ENCODE measurements at regions not wholly inside any gene's neighbourhood (a gene's known extent, or its start where the extent isn't known, plus 50 kb on each side); places are given as distances from the start of the nearest gene placed in this dataset.
"Not testable (repeated sequence)": the region's sequence is repeated elsewhere in the genome, so short reads cannot be mapped to it uniquely, and the experiment has no call there.

- no peaks in the 10 kb centered on the region for H3K9me3 ChIP-seq (ENCODE audit: control insufficient read depth, low read length)
- H3K27me3 ChIP-seq (replicated peaks; ENCODE audit: control insufficient read depth, insufficient read depth, low read length, poor library complexity, severe bottlenecking), result no peaks in the 10 kb centered on the region
- DNase-seq, result no peak
- no peak overlapping the region for H3K27ac ChIP-seq (ENCODE audit: insufficient read depth, low read length, poor library complexity, severe bottlenecking)
- H3K4me3 ChIP-seq (ENCODE audit: insufficient read depth, low read depth, low read length, poor library complexity, severe bottlenecking), result no peak overlapping the region
- no peaks in the 10 kb centered on the region for H3K36me3 ChIP-seq (ENCODE audit: control insufficient read depth, insufficient read depth, low read length)
- no peaks in the 10 kb centered on the region for H3K4me1 ChIP-seq (ENCODE audit: control insufficient read depth, insufficient read depth, low read length, poor library complexity, severe bottlenecking)
Observed at GRCh38 chr4:116101321-116101720, 984.1 kb downstream of the TRAM1L1 start.

GRCh38 chr4:116099596-116099995, 985.8 kb downstream of the TRAM1L1 start:
- H3K4me3 ChIP-seq (ENCODE audit: insufficient read depth, low read depth, low read length, poor library complexity, severe bottlenecking), result no peak overlapping the region
- no peak for DNase-seq
- no peak overlapping the region for H3K27ac ChIP-seq (ENCODE audit: insufficient read depth, low read length, poor library complexity, severe bottlenecking)
- H3K9me3 ChIP-seq (ENCODE audit: control insufficient read depth, low read length), result no peaks in the 10 kb centered on the region
- no peaks in the 10 kb centered on the region for H3K4me1 ChIP-seq (ENCODE audit: control insufficient read depth, insufficient read depth, low read length, poor library complexity, severe bottlenecking)
- no peaks in the 10 kb centered on the region for H3K36me3 ChIP-seq (ENCODE audit: control insufficient read depth, insufficient read depth, low read length)
- H3K27me3 ChIP-seq (replicated peaks; ENCODE audit: control insufficient read depth, insufficient read depth, low read length, poor library complexity, severe bottlenecking), result no peaks in the 10 kb centered on the region

- not testable (repeated sequence) for H3K9me3 ChIP-seq (ENCODE audit: control insufficient read depth, low read length); DNase-seq; H3K36me3 ChIP-seq (ENCODE audit: control insufficient read depth, insufficient read depth, low read length); H3K4me1 ChIP-seq (ENCODE audit: control insufficient read depth, insufficient read depth, low read length, poor library complexity, severe bottlenecking); H3K4me3 ChIP-seq (ENCODE audit: insufficient read depth, low read depth, low read length, poor library complexity, severe bottlenecking); H3K27ac ChIP-seq (ENCODE audit: insufficient read depth, low read length, poor library complexity, severe bottlenecking); H3K27me3 ChIP-seq (replicated peaks; ENCODE audit: control insufficient read depth, insufficient read depth, low read length, poor library complexity, severe bottlenecking)
Observed at GRCh38 chr4:116097353-116097752, 983.9 kb upstream of the NDST4 start.

GRCh38 chr4:116092961-116093360, 979.5 kb upstream of the NDST4 start:
- Histone ChIP-seq H3K4me1 (ENCODE audit: control insufficient read depth, insufficient read depth, low read length, poor library complexity, severe bottlenecking) (no peaks in the 10 kb centered on the region), H3K4me3 (ENCODE audit: insufficient read depth, low read depth, low read length, poor library complexity, severe bottlenecking) (no peak overlapping the region), H3K27me3 (replicated peaks; ENCODE audit: control insufficient read depth, insufficient read depth, low read length, poor library complexity, severe bottlenecking) (no peaks in the 10 kb centered on the region), H3K27ac (ENCODE audit: insufficient read depth, low read length, poor library complexity, severe bottlenecking) (no peak overlapping the region), H3K36me3 (ENCODE audit: control insufficient read depth, insufficient read depth, low read length) (no peaks in the 10 kb centered on the region), H3K9me3 (ENCODE audit: control insufficient read depth, low read length) (no peaks in the 10 kb centered on the region)
- no peak for DNase-seq

GRCh38 chr4:116088771-116089170, 975.4 kb upstream of the NDST4 start:
- Histone ChIP-seq H3K9me3 (ENCODE audit: control insufficient read depth, low read length) (no peaks in the 10 kb centered on the region), H3K27me3 (replicated peaks; ENCODE audit: control insufficient read depth, insufficient read depth, low read length, poor library complexity, severe bottlenecking) (no peaks in the 10 kb centered on the region), H3K4me3 (ENCODE audit: insufficient read depth, low read depth, low read length, poor library complexity, severe bottlenecking) (no peak overlapping the region), H3K4me1 (ENCODE audit: control insufficient read depth, insufficient read depth, low read length, poor library complexity, severe bottlenecking) (no peaks in the 10 kb centered on the region), H3K27ac (ENCODE audit: insufficient read depth, low read length, poor library complexity, severe bottlenecking) (no peak overlapping the region), H3K36me3 (ENCODE audit: control insufficient read depth, insufficient read depth, low read length) (no peaks in the 10 kb centered on the region)
- no peak for DNase-seq

GRCh38 chr4:116082808-116083366, 969.5 kb upstream of the NDST4 start:
- Histone ChIP-seq H3K4me3 (ENCODE audit: insufficient read depth, low read depth, low read length, poor library complexity, severe bottlenecking) (no peak overlapping the region), H3K27ac (ENCODE audit: insufficient read depth, low read length, poor library complexity, severe bottlenecking) (no peak overlapping the region), H3K36me3 (ENCODE audit: control insufficient read depth, insufficient read depth, low read length) (no peaks in the 10 kb centered on the region), H3K4me1 (ENCODE audit: control insufficient read depth, insufficient read depth, low read length, poor library complexity, severe bottlenecking) (no peaks in the 10 kb centered on the region), H3K27me3 (replicated peaks; ENCODE audit: control insufficient read depth, insufficient read depth, low read length, poor library complexity, severe bottlenecking) (no peaks in the 10 kb centered on the region), H3K9me3 (ENCODE audit: control insufficient read depth, low read length) (no peaks in the 10 kb centered on the region)
- no peak for DNase-seq

GRCh38 chr4:116073051-116073450, 959.6 kb upstream of the NDST4 start:
- DNase-seq, result no peak
- no peaks in the 10 kb centered on the region for H3K36me3 ChIP-seq (ENCODE audit: control insufficient read depth, insufficient read depth, low read length)
- H3K27ac ChIP-seq (ENCODE audit: insufficient read depth, low read length, poor library complexity, severe bottlenecking), result no peak overlapping the region

GRCh38 chr4:116070283-116070682, 956.9 kb upstream of the NDST4 start:
- no peak for DNase-seq
- Histone ChIP-seq H3K4me3 (ENCODE audit: insufficient read depth, low read depth, low read length, poor library complexity, severe bottlenecking) (no peak overlapping the region), H3K36me3 (ENCODE audit: control insufficient read depth, insufficient read depth, low read length) (no peaks in the 10 kb centered on the region), H3K27me3 (replicated peaks; ENCODE audit: control insufficient read depth, insufficient read depth, low read length, poor library complexity, severe bottlenecking) (no peaks in the 10 kb centered on the region), H3K4me1 (ENCODE audit: control insufficient read depth, insufficient read depth, low read length, poor library complexity, severe bottlenecking) (no peaks in the 10 kb centered on the region), H3K27ac (ENCODE audit: insufficient read depth, low read length, poor library complexity, severe bottlenecking) (no peak overlapping the region), H3K9me3 (ENCODE audit: control insufficient read depth, low read length) (no peaks in the 10 kb centered on the region)

More at GRCh38 chr4:116073051-116073450, 959.6 kb upstream of the NDST4 start:
- Histone ChIP-seq H3K27me3 (replicated peaks; ENCODE audit: control insufficient read depth, insufficient read depth, low read length, poor library complexity, severe bottlenecking) (no peaks in the 10 kb centered on the region), H3K4me3 (ENCODE audit: insufficient read depth, low read depth, low read length, poor library complexity, severe bottlenecking) (no peak overlapping the region), H3K9me3 (ENCODE audit: control insufficient read depth, low read length) (no peaks in the 10 kb centered on the region), H3K4me1 (ENCODE audit: control insufficient read depth, insufficient read depth, low read length, poor library complexity, severe bottlenecking) (no peaks in the 10 kb centered on the region)

- no peaks in the 10 kb centered on the region for H3K36me3 ChIP-seq (ENCODE audit: control insufficient read depth, insufficient read depth, low read length)
- no peaks in the 10 kb centered on the region for H3K27me3 ChIP-seq (replicated peaks; ENCODE audit: control insufficient read depth, insufficient read depth, low read length, poor library complexity, severe bottlenecking)
- no peaks in the 10 kb centered on the region for H3K9me3 ChIP-seq (ENCODE audit: control insufficient read depth, low read length)
- no peak for DNase-seq
- H3K4me3 ChIP-seq (ENCODE audit: insufficient read depth, low read depth, low read length, poor library complexity, severe bottlenecking), result no peak overlapping the region
- no peak overlapping the region for H3K27ac ChIP-seq (ENCODE audit: insufficient read depth, low read length, poor library complexity, severe bottlenecking)
- H3K4me1 ChIP-seq (ENCODE audit: control insufficient read depth, insufficient read depth, low read length, poor library complexity, severe bottlenecking), result no peaks in the 10 kb centered on the region
Observed at GRCh38 chr4:116066711-116067245, 953.4 kb upstream of the NDST4 start.

- Histone ChIP-seq H3K4me3 (ENCODE audit: insufficient read depth, low read depth, low read length, poor library complexity, severe bottlenecking) (no peak overlapping the region), H3K9me3 (ENCODE audit: control insufficient read depth, low read length) (no peaks in the 10 kb centered on the region), H3K4me1 (ENCODE audit: control insufficient read depth, insufficient read depth, low read length, poor library complexity, severe bottlenecking) (no peaks in the 10 kb centered on the region), H3K36me3 (ENCODE audit: control insufficient read depth, insufficient read depth, low read length) (no peaks in the 10 kb centered on the region), H3K27me3 (replicated peaks; ENCODE audit: control insufficient read depth, insufficient read depth, low read length, poor library complexity, severe bottlenecking) (no peaks in the 10 kb centered on the region), H3K27ac (ENCODE audit: insufficient read depth, low read length, poor library complexity, severe bottlenecking) (no peak overlapping the region)
- DNase-seq, result no peak
Observed at GRCh38 chr4:116064331-116064730, 950.9 kb upstream of the NDST4 start.
